Activated naive CD4-positive, alpha-beta T cell treated with anti-CD3 and anti-CD28 coated beads, Interleukin-2, amount 10 ng/mL, durations not matched to agents 7 days and 5 days (primary cell): ENCODE measurements at regions not wholly inside any gene's neighbourhood (a gene's known extent, or its start where the extent isn't known, plus 50 kb on each side); places are given as distances from the start of the nearest gene placed in this dataset.

ENCODE experiments used
- CTCF ChIA-PET: fragments of 350-600 bp; sonication (Branson Sonifier 250); formaldehyde crosslinking; loops from one replicate; lab custom pipeline; 2021; ENCODE audit warnings: antibody characterized with exemption; lab: Charles Lee
- DNase-seq: peaks from one replicate; pipeline ENCODE4 v3.0.0-alpha.2; 2020
- H3K27ac Mint-ChIP-seq: one replicate; pipeline ENCODE4 v1.8.0; 2021; ENCODE audit warnings: mild to moderate bottlenecking, moderate library complexity, mixed read lengths
- H3K27me3 Mint-ChIP-seq: one replicate; pipeline ENCODE4 v1.8.0; 2021; ENCODE audit warnings: mild to moderate bottlenecking, mixed read lengths
- H3K36me3 Mint-ChIP-seq: one replicate; pipeline ENCODE4 v1.8.0; 2021; ENCODE audit warnings: mixed read lengths
- H3K4me1 Mint-ChIP-seq: one replicate; pipeline ENCODE4 v1.8.0; 2021; ENCODE audit warnings: mixed read lengths
- H3K4me3 Mint-ChIP-seq: one replicate; pipeline ENCODE4 v1.8.0; 2021; ENCODE audit warnings: mild to moderate bottlenecking, moderate library complexity, mixed read lengths
- H3K9me3 Mint-ChIP-seq: one replicate; pipeline ENCODE4 v1.8.0; 2021; ENCODE audit warnings: mixed read lengths

GRCh38 chr22:49015993-49016908 lies 811.4 kb downstream of the BRD1 start:
- Mint-ChIP-seq H3K4me3 (no peak overlapping the region), H3K4me1 (no peaks in the 10 kb centered on the region), H3K27ac (no peak overlapping the region), H3K36me3 (no peaks in the 10 kb centered on the region), H3K9me3 (no peaks in the 10 kb centered on the region), H3K27me3 (no peaks in the 10 kb centered on the region)
- CTCF ChIA-PET, result no interaction called here
- no peak for DNase-seq

GRCh38 chr22:49015459-49015858 lies 812.2 kb downstream of the BRD1 start:
- CTCF ChIA-PET, result no interaction called here
- Mint-ChIP-seq H3K27me3 (no peaks in the 10 kb centered on the region), H3K27ac (peak overlapping the region; percentile 42), H3K4me1 (no peaks in the 10 kb centered on the region), H3K4me3 (no peak overlapping the region), H3K9me3 (no peaks in the 10 kb centered on the region), H3K36me3 (no peaks in the 10 kb centered on the region)
- DNase-seq, result no peak

- no peaks in the 10 kb centered on the region for H3K27me3 Mint-ChIP-seq
- no peaks in the 10 kb centered on the region for H3K4me1 Mint-ChIP-seq
- no peaks in the 10 kb centered on the region for H3K9me3 Mint-ChIP-seq
- no peaks in the 10 kb centered on the region for H3K36me3 Mint-ChIP-seq
- no peak overlapping the region for H3K27ac Mint-ChIP-seq
- no peak for DNase-seq
- no peak overlapping the region for H3K4me3 Mint-ChIP-seq
- CTCF ChIA-PET, result no interaction called here
Measured at GRCh38 chr22:49014227-49015201, 813.2 kb downstream of the BRD1 start.

GRCh38 chr22:49013707-49014106 lies 814.0 kb downstream of the BRD1 start:
- Mint-ChIP-seq H3K27me3 (no peaks in the 10 kb centered on the region), H3K4me3 (no peak overlapping the region), H3K27ac (no peak overlapping the region), H3K36me3 (no peaks in the 10 kb centered on the region), H3K4me1 (no peaks in the 10 kb centered on the region), H3K9me3 (no peaks in the 10 kb centered on the region)
- no peak for DNase-seq
- CTCF ChIA-PET, result no interaction called here

GRCh38 chr22:49012712-49013395 lies 814.8 kb downstream of the BRD1 start:
- Mint-ChIP-seq H3K27me3 (no peaks in the 10 kb centered on the region), H3K27ac (no peak overlapping the region), H3K4me1 (no peaks in the 10 kb centered on the region), H3K9me3 (no peaks in the 10 kb centered on the region), H3K4me3 (no peak overlapping the region), H3K36me3 (no peaks in the 10 kb centered on the region)
- DNase-seq, result no peak
- CTCF ChIA-PET, result no interaction called here

GRCh38 chr22:49011769-49012648 lies 815.7 kb downstream of the BRD1 start:
- CTCF ChIA-PET, result no interaction called here
- H3K4me3 Mint-ChIP-seq, result no peak overlapping the region
- DNase-seq, result no peak
- no peaks in the 10 kb centered on the region for H3K27me3 Mint-ChIP-seq
- H3K36me3 Mint-ChIP-seq, result no peaks in the 10 kb centered on the region
- no peaks in the 10 kb centered on the region for H3K4me1 Mint-ChIP-seq
- H3K9me3 Mint-ChIP-seq, result no peaks in the 10 kb centered on the region
- H3K27ac Mint-ChIP-seq, result no peak overlapping the region

- no peak overlapping the region for H3K27ac Mint-ChIP-seq
- CTCF ChIA-PET, result no interaction called here
Measured at GRCh38 chr22:49011379-49011768, 816.3 kb downstream of the BRD1 start.

GRCh38 chr22:49010901-49011300 lies 816.8 kb downstream of the BRD1 start:
- CTCF ChIA-PET, result no interaction called here
- Mint-ChIP-seq H3K27me3 (no peaks in the 10 kb centered on the region), H3K27ac (no peak overlapping the region), H3K36me3 (no peaks in the 10 kb centered on the region), H3K4me1 (no peaks in the 10 kb centered on the region), H3K4me3 (no peak overlapping the region), H3K9me3 (no peaks in the 10 kb centered on the region)
- DNase-seq, result no peak

More at GRCh38 chr22:49011379-49011768, 816.3 kb downstream of the BRD1 start:
- no peak overlapping the region for H3K4me3 Mint-ChIP-seq
- no peaks in the 10 kb centered on the region for H3K4me1 Mint-ChIP-seq
- no peaks in the 10 kb centered on the region for H3K9me3 Mint-ChIP-seq
- no peaks in the 10 kb centered on the region for H3K27me3 Mint-ChIP-seq
- no peak for DNase-seq
- no peaks in the 10 kb centered on the region for H3K36me3 Mint-ChIP-seq

GRCh38 chr22:49010070-49010863 lies 817.4 kb downstream of the BRD1 start:
- Mint-ChIP-seq H3K27ac (no peak overlapping the region), H3K27me3 (no peaks in the 10 kb centered on the region), H3K4me1 (no peaks in the 10 kb centered on the region), H3K9me3 (no peaks in the 10 kb centered on the region), H3K4me3 (no peak overlapping the region), H3K36me3 (no peaks in the 10 kb centered on the region)
- no peak for DNase-seq
- CTCF ChIA-PET, result no interaction called here

- Mint-ChIP-seq H3K4me1 (no peaks in the 10 kb centered on the region), H3K27me3 (no peaks in the 10 kb centered on the region), H3K27ac (no peak overlapping the region), H3K4me3 (no peak overlapping the region), H3K9me3 (peaks cover 3% of the 10 kb centered on the region), H3K36me3 (no peaks in the 10 kb centered on the region)
- DNase-seq, result no peak
- CTCF ChIA-PET, result no interaction called here
Measured at GRCh38 chr22:49009359-49010063, 818.2 kb downstream of the BRD1 start.

GRCh38 chr22:49008682-49009235 lies 818.9 kb downstream of the BRD1 start:
- Mint-ChIP-seq H3K36me3 (no peaks in the 10 kb centered on the region), H3K4me1 (no peaks in the 10 kb centered on the region), H3K9me3 (peaks cover 3% of the 10 kb centered on the region), H3K27me3 (no peaks in the 10 kb centered on the region), H3K4me3 (no peak overlapping the region), H3K27ac (no peak overlapping the region)
- DNase-seq, result no peak
- CTCF ChIA-PET, result no interaction called here

GRCh38 chr22:49007013-49007653 lies 820.5 kb downstream of the BRD1 start:
- Mint-ChIP-seq H3K27ac (no peak overlapping the region), H3K36me3 (no peaks in the 10 kb centered on the region), H3K9me3 (peaks cover 5% of the 10 kb centered on the region), H3K4me1 (no peaks in the 10 kb centered on the region), H3K4me3 (no peak overlapping the region), H3K27me3 (no peaks in the 10 kb centered on the region)
- CTCF ChIA-PET, result no interaction called here
- no peak for DNase-seq
